Ammon's horn (tissue), 1 donor: ENCODE measurements at regions not wholly inside any gene's neighbourhood (a gene's known extent, or its start where the extent isn't known, plus 50 kb on each side); places are given as distances from the start of the nearest gene placed in this dataset.

Experiments used
- DNase-seq: peaks from one replicate; pipeline ENCODE4 v3.0.0-alpha.2; 2016; ENCODE audit warnings: low spot score

GRCh38 chr12:98060411-98060810 lies 455.0 kb upstream of the TMPO start:
- peak; percentile 28 for DNase-seq

GRCh38 chr12:98062464-98063245 lies 452.7 kb upstream of the TMPO start:
- no peak for DNase-seq

- no peak for DNase-seq
Observed at GRCh38 chr12:98064501-98064900, 450.9 kb upstream of the TMPO start.

GRCh38 chr12:98067795-98068194 lies 447.6 kb upstream of the TMPO start:
- DNase-seq, result no peak

- DNase-seq, result no peak
Observed at GRCh38 chr12:98073610-98074009, 441.8 kb upstream of the TMPO start.

GRCh38 chr12:98074286-98074685 lies 441.1 kb upstream of the TMPO start:
- DNase-seq, result no peak

- no peak for DNase-seq
Observed at GRCh38 chr12:98084391-98084790, 431.0 kb upstream of the TMPO start.

GRCh38 chr12:98085046-98085755 lies 430.2 kb upstream of the TMPO start:
- DNase-seq, result peak; percentile 4

- no peak for DNase-seq
Observed at GRCh38 chr12:98090731-98091130, 424.7 kb upstream of the TMPO start.

GRCh38 chr12:98096436-98096835 lies 419.0 kb upstream of the TMPO start:
- DNase-seq, result no peak

GRCh38 chr12:98106031-98106683 lies 409.2 kb upstream of the TMPO start:
- DNase-seq, result no peak

GRCh38 chr12:98109266-98109665 lies 406.1 kb upstream of the TMPO start:
- no peak for DNase-seq

- no peak for DNase-seq
Observed at GRCh38 chr12:98110536-98110935, 404.9 kb upstream of the TMPO start.

- no peak for DNase-seq
Observed at GRCh38 chr12:98113548-98113947, 401.8 kb upstream of the TMPO start.

- DNase-seq, result no peak
Observed at GRCh38 chr12:98121963-98122362, 393.4 kb upstream of the TMPO start.

GRCh38 chr12:98123021-98123461 lies 392.3 kb upstream of the TMPO start:
- no peak for DNase-seq

GRCh38 chr12:98126637-98127335 lies 388.6 kb upstream of the TMPO start:
- DNase-seq, result no peak

- DNase-seq, result no peak
Observed at GRCh38 chr12:98127336-98127679, 388.1 kb upstream of the TMPO start.

- DNase-seq, result no peak
Observed at GRCh38 chr12:98127854-98128253, 387.5 kb upstream of the TMPO start.

GRCh38 chr12:98136544-98136943 lies 378.8 kb upstream of the TMPO start:
- no peak for DNase-seq

GRCh38 chr12:98137278-98137677 lies 378.1 kb upstream of the TMPO start:
- DNase-seq, result no peak

GRCh38 chr12:98144953-98145352 lies 370.4 kb upstream of the TMPO start:
- no peak for DNase-seq
